ENCODE measurements at regions not wholly inside any gene's neighbourhood (a gene's known extent, or its start where the extent isn't known, plus 50 kb on each side); places are given as distances from the start of the nearest gene placed in this dataset.

DNA sequence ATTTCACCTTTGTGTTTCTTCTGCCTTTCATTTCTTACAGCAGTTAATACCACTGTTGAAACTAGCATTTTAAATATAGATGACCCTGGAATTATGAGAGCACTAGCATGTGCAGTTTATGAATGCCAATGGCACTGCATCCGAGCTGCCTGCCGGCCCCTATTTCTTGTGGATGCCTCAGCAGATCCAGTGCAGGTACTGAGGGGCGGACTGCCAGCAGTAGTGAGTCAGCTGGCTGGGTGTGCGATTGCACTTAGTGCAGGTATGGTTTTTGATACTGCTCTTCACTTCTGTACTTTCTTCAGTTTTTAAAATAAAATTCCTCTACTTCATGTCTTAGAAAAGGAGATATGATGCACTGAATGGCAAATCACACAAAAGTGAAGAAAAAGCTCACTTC is 453.0 kb downstream of the DIPK2A start:
- no peak for TF ChIP-seq YY1 (IDR thresholded peaks at IDR 0.05; ENCODE audit: insufficient read depth, insufficient read length)
- no peak for TF ChIP-seq ZNF274 (IDR thresholded peaks at IDR 0.05; ENCODE audit: low read depth, low read length)

Measured in NT2/D1 (cell line).